Left lung (tissue), 4 donors: ENCODE measurements at regions not wholly inside any gene's neighbourhood (a gene's known extent, or its start where the extent isn't known, plus 50 kb on each side); places are given as distances from the start of the nearest gene placed in this dataset.

Experiments
- ATAC-seq: fragments of 200-7000 bp; cut with Tn5 transposase; one replicate; pipeline ENCODE4 v1.9.1; 2020; ENCODE audit warnings: moderate library complexity
- DNase-seq, 4 donors: peaks; one replicate each; pipeline ENCODE4 v3.0.0-alpha.2; 2013 to 2020
- H3K27ac ChIP-seq, 2 donors: fragments of 200-600 bp; sonication (generic) in 1 of 2; one replicate each; pipeline versions ENCODE4 v1.5.0 to v1.8.0; 2020 to 2021
- H3K27me3 ChIP-seq, 2 donors: fragments of 200-600 bp; sonication (generic) in 1 of 2; one replicate each; pipeline versions ENCODE4 v1.5.0 to v1.8.0; 2020 to 2021
- H3K36me3 ChIP-seq, 2 donors: fragments of 200-600 bp; sonication (generic) in 1 of 2; one replicate each; pipeline versions ENCODE4 v1.5.0 to v1.8.0; 2020 to 2021
- H3K4me1 ChIP-seq, 2 donors: fragments of 200-600 bp; one replicate each; pipeline ENCODE4 v1.8.0; 2021
- H3K4me3 ChIP-seq, 2 donors: fragments of 200-600 bp; sonication (generic) in 1 of 2; one replicate each; pipeline versions ENCODE4 v1.5.0 to v1.8.0; 2020 to 2021; ENCODE audit warnings: mild to moderate bottlenecking in 1 of 2
- H3K9me3 ChIP-seq, 2 donors: fragments of 200-600 bp; sonication (generic) in 1 of 2; one replicate each; pipeline versions ENCODE4 v1.5.0 to v1.8.0; 2020 to 2021
- CTCF ChIP-seq, 2 donors: fragments of 200-600 bp; sonication (generic) in 1 of 2; IDR thresholded peaks; one replicate each; pipeline versions ENCODE4 v1.5.0 to v1.8.0; 2021; ENCODE audit warnings: antibody characterized with exemption in 2 of 2
- intact Hi-C, 2 donors: fragments of 100-400 bp; cut with DNase I; formaldehyde crosslinking; loops; one replicate each; pipeline versions ENCODE4 v1.11.2 to v1.14.2; 2022
- donor health status: DM: no; HTN: yes; CAD: no.
- donor health status: DM: no; HTN: no; CAD: no.

GRCh38 chr2:111705239-111705638, 178.8 kb downstream of the ANAPC1 start:
- H3K4me1 ChIP-seq: peaks cover 7 to 42% of the 10 kb centered on the region in 2 donors
- no peak for ATAC-seq
- DNase-seq: no peak
- intact Hi-C loops: no loop called here
- H3K4me3 ChIP-seq: no peak overlapping the region
- no peaks in the 10 kb centered on the region for H3K9me3 ChIP-seq
- H3K36me3 ChIP-seq: no peaks in the 10 kb centered on the region
- TF ChIP-seq CTCF (IDR thresholded peaks at IDR 0.05): no peak
- no peaks in the 10 kb centered on the region for H3K27me3 ChIP-seq
- no peak overlapping the region for H3K27ac ChIP-seq

GRCh38 chr2:111705711-111706336, 178.2 kb downstream of the ANAPC1 start:
- ATAC-seq (peak; percentile 45), DNase-seq (no peak)
- Histone ChIP-seq H3K27me3 (no peaks in the 10 kb centered on the region), H3K36me3 (no peaks in the 10 kb centered on the region), H3K4me1 (peaks cover 7 to 36% of the 10 kb centered on the region in 2 donors), H3K27ac (no peak overlapping the region), H3K4me3 (no peak overlapping the region), H3K9me3 (no peaks in the 10 kb centered on the region)
- no peak for TF ChIP-seq CTCF (IDR thresholded peaks at IDR 0.05)
- intact Hi-C loops: no loop called here

GRCh38 chr2:111706481-111707001, 177.5 kb downstream of the ANAPC1 start:
- ATAC-seq: no peak
- intact Hi-C loops: no loop called here
- no peak for TF ChIP-seq CTCF (IDR thresholded peaks at IDR 0.05)
- no peak overlapping the region for H3K27ac ChIP-seq
- H3K4me3 ChIP-seq: no peak overlapping the region
- no peaks in the 10 kb centered on the region for H3K9me3 ChIP-seq
- no peaks in the 10 kb centered on the region for H3K36me3 ChIP-seq
- DNase-seq: no peak
- H3K27me3 ChIP-seq: no peaks in the 10 kb centered on the region
- peaks cover 7 to 29% of the 10 kb centered on the region in 2 donors for H3K4me1 ChIP-seq

- H3K27me3 ChIP-seq: no peaks in the 10 kb centered on the region
- no peak overlapping the region for H3K4me3 ChIP-seq
- intact Hi-C loops: no loop called here
- peaks cover 7 to 17% of the 10 kb centered on the region in 2 donors for H3K4me1 ChIP-seq
- H3K9me3 ChIP-seq: no peaks in the 10 kb centered on the region
- DNase-seq: no peak
- ATAC-seq: no peak
- no peak for TF ChIP-seq CTCF (IDR thresholded peaks at IDR 0.05)
- no peaks in the 10 kb centered on the region for H3K36me3 ChIP-seq
- no peak overlapping the region for H3K27ac ChIP-seq
Measured at GRCh38 chr2:111707700-111708099, 176.3 kb downstream of the ANAPC1 start.

- Histone ChIP-seq H3K4me3 (no peak overlapping the region), H3K27me3 (no peaks in the 10 kb centered on the region), H3K9me3 (no peaks in the 10 kb centered on the region), H3K36me3 (no peaks in the 10 kb centered on the region), H3K27ac (no peak overlapping the region), H3K4me1 (peaks cover 7 to 16% of the 10 kb centered on the region in 2 donors)
- no peak for DNase-seq
- no peak for TF ChIP-seq CTCF (IDR thresholded peaks at IDR 0.05)
- ATAC-seq: no peak
- intact Hi-C loops: no loop called here
Measured at GRCh38 chr2:111708476-111709180, 175.4 kb downstream of the ANAPC1 start.
